ENCODE measurements at regions not wholly inside any gene's neighbourhood (a gene's known extent, or its start where the extent isn't known, plus 50 kb on each side); places are given as distances from the start of the nearest gene placed in this dataset.
"Not testable (repeated sequence)": the region's sequence is repeated elsewhere in the genome, so short reads cannot be mapped to it uniquely, and the experiment has no call there.

DNA sequence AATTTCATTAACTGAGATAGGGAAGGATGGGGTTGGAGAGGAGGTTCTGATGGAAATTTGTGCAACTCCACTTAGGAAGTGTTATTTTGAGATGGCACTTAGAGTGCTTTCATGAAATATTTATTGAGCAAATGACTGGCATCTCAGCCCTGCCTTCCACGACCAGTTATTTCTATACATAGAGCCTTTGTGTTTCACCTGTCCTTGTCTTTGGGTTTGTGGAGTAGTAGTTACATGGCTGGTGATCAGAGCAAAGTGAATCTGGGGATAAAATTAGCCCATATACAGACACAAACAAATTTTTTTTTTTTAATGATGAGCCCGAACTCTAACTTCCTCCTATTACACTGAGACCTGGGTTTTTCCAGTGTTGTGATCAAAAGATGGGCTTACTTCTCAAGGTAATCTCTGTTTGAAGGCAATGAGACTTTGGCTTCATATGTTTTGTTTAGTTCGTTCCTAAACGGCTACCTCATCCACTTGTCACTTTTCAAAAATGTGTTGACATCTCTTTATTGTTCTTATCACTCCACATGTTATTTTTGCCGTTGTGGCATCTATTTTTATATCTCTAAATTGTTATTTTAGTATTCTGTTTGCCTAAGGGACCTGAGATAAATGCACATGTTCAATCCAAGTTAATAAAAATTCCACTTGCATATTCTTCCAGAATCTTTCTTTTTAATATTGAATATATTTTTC, 120.2 kb upstream of the FOLH1 start:
- DNase-seq; intact Hi-C loops (cut with micrococcal nuclease): not testable (repeated sequence)
- ATAC-seq: peak; percentile 85

DNA sequence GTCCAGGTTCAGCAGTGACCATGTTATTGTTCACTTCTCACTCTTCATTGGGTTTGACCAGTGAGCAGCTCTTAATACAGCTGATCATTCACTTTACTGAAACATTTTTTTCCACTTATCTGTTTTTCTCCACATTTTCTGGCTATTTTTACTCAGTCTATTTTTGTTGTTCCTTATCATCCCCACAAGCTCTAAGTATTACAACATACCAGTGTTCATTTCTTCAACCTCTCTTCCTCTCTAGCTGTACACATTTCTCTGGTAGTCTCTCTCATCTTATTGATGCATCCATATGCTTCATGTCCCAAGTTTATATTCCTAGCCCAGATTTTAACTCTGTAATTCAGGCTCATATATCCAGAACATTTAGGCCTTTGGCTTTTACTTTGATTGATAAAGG, 119.4 kb upstream of the FOLH1 start:
- intact Hi-C loops (cut with micrococcal nuclease); DNase-seq: not testable (repeated sequence)
- peak; percentile 70 for ATAC-seq

DNA sequence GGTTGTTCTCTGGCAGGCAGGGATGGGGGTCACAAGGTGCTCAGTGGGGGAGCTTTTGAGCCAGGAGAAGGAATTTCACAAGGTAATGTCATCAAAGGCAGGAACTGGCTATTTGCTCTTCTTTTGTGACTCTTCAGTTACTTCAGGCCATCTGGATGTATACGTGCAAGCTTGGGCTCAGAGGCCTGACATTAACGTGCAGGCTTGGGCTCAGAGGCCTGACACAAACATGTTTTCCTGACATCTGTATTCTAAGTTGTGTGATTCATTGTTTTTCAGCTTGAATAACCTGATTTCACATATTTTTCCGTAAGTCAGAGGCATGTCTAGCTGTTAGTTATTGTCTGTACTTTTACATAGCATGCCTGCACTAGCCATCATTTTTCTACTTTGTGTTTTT, 118.2 kb upstream of the FOLH1 start:
- intact Hi-C loops (cut with micrococcal nuclease); ATAC-seq; DNase-seq: not testable (repeated sequence)

DNA sequence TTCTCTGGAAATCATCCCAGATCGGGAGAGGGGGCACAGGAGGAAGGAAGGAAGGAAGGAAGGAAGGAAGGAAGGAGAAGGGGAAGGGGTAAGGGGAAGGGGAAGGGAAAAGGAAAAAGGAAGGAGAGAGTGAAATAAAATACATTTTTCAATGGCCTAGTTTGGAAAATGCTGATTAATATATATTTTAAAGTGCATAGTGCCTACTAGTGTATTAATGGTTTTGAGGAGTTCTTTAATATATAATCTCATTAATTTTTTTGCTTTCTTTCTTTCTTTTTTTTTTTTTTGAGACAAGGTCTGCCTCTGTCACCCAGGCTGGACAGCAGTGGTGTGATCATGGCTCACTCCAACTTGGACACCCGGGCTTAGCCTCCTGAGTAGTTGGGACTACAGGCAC, 107.8 kb upstream of the FOLH1 start:
- intact Hi-C loops (cut with micrococcal nuclease): no loop called here
- ATAC-seq: no peak
- DNase-seq: no peak

DNA sequence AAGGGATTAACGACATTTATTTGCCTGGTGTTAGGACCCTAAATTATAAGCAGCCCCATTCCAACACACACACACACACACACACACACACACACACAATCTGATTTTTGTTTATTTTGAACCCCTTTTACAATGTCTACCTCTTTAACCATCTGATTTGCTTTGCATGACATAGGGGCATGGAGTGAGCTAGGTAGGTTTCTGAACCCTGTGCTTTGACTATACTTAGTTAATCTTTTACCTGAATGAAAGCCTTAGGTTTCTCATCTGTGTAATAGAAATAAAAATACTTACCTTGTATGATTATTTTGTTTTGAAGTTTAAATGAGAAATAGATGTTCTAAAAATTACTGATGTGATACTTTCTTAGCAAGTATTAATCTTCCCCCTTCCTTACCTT, 94.7 kb upstream of the FOLH1 start:
- DNase-seq (no peak), ATAC-seq (no peak)
- intact Hi-C loops (cut with micrococcal nuclease): no loop called here

DNA sequence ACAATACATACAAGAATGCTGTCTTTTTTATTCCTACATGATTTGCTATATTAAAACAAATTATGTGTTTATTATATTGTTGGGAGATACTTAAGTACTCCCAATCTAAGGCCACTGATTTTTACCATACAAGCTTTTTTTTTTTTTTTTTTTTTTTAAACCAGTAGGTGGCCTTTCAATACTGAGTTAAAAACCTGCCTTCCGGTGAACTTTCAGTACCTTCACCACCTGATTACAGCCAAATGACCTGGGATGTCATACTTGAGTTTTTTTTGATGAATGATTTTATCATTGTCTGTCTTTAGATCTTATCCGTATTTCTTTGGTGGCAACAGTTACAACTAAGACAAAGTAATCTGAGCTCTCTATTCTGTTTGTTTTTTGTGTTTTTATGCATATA, 94.0 kb upstream of the FOLH1 start:
- DNase-seq: no peak
- no peak for ATAC-seq
- intact Hi-C loops (cut with micrococcal nuclease): no loop called here

DNA sequence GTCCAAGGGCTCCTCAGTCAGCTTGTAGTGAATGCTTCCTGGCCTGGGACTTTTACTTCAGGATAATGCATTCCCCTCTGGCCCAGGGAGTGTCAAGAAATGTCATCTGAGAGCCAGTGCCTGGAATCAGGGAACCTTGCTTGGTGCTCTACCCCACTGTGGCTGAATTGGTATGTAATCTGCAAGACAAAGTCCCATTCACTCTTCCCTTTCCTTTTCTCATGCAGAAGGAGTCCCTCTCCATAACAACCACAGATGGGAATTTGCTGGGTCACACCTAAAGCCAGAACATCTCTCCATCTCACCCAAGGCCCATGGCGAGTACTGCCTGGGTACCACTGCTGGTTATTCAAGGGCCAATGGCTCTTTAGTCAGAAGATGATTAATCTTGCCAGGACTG, 89.6 kb upstream of the FOLH1 start:
- intact Hi-C loops (cut with micrococcal nuclease); DNase-seq; ATAC-seq: not testable (repeated sequence)

DNA sequence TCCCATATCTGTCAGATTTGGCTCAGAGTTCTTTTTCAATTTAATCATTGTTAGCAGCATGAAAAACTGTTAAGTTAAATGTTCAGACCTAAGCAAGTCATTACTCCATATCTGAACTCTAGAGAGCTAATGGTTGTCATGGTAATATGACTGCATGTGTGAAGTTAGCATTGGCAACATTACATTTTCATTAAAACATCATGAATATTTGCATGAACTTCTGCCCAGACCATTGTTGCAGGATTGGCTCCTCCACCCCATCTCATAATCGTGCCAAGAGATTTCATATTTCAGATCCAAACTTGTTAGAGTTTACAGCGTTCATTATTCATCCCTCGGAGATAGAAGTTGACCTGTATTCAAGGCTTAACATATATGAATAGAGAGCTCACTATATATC, 75.5 kb upstream of the FOLH1 start:
- DNase-seq; intact Hi-C loops (cut with micrococcal nuclease); ATAC-seq: not testable (repeated sequence)

DNA sequence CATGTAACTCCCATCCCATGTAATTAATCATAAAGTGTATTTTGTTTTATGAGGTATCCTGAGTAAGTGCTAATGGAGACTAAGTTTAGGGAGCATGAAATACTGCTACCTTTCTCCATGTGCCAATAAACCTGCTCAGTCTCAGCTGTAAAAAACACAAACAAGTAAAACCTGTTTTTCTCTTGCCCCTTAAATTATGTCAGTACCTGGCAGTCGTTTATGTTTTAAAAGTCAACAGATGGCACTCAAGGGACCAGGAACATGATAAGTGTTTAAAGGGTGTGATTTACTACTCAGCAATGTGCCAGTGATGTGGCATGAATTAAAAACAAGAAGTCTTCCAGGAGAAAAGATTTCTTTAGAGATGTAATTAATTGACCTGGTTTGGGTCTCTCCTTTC, 74.9 kb upstream of the FOLH1 start:
- DNase-seq; intact Hi-C loops (cut with micrococcal nuclease): not testable (repeated sequence)
- ATAC-seq: peak; percentile 47

DNA sequence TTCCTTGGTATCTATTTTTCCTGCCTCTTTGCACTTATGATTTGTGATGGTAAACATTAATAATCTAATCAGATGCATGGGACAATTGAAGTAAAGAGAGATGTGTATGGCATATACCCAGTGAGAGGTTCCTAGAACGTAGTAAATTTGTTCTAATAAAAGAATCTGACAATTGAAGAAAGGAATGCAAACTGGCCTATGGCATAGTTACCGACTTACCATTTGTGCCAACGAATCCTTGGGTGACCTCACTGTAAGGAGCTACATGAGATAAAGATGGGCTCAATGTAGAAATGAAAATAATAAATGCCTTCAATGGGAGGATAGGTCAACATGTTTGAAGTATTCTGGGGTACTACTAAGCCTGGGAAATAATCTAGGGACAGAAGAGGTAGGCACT, 73.7 kb upstream of the FOLH1 start:
- intact Hi-C loops (cut with micrococcal nuclease); DNase-seq: not testable (repeated sequence)
- ATAC-seq: peak; percentile 79

DNA sequence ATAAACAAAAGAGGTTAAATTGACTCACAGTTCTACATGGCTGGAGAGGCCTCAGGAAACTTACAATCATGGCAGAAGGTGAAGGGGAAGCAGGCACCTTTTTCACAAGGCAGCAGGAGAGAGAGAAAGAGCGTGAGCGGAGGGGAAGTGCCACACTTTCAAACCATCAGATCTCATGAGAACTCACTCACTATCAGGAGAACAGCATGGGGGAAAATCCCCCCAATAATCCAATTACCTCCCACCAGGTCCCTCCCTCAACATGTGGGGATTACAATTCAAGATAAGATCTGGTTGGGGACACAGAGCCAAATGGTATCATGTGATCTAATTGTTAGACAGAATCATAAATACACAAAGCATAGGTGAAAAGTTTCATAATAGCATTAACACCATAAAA, 69.5 kb upstream of the FOLH1 start:
- DNase-seq; intact Hi-C loops (cut with micrococcal nuclease); ATAC-seq: not testable (repeated sequence)
